GM23338 (cell line): ENCODE measurements at regions not wholly inside any gene's neighbourhood (a gene's known extent, or its start where the extent isn't known, plus 50 kb on each side); places are given as distances from the start of the nearest gene placed in this dataset.
"Not testable (repeated sequence)": the region's sequence is repeated elsewhere in the genome, so short reads cannot be mapped to it uniquely, and the experiment has no call there.

Experiments
- ATAC-seq: fragments of 200-7000 bp; cut with Tn5 transposase; 3 replicates; pipeline ENCODE4 v1.9.1; 2020
- DNase-seq: peaks from one replicate; pipeline ENCODE4 v3.0.0-alpha.2; 2015; ENCODE audit warnings: low spot score
- H2AFZ ChIP-seq: fragments of 200-600 bp; sonication (generic); 2 replicates; pipeline ENCODE4 v1.8.0; 2016; ENCODE audit warnings: antibody characterized with exemption, mild to moderate bottlenecking, moderate library complexity
- H3F3A ChIP-seq: fragments of 200-600 bp; sonication (generic); replicated peaks from 2 replicates; pipeline ENCODE4 v1.8.0; 2017; ENCODE audit warnings: antibody characterized with exemption, mixed run types, low read depth
- H3K27ac ChIP-seq: fragments of 200-600 bp; sonication (generic); 2 replicates; pipeline ENCODE4 v1.6.1; 2016; ENCODE audit warnings: low read depth
- H3K27me3 ChIP-seq: fragments of 200-600 bp; sonication (generic); 2 replicates; pipeline ENCODE4 v1.8.0; 2016; ENCODE audit warnings: mild to moderate bottlenecking, mixed run types, moderate library complexity; ENCODE audit not compliant: insufficient read depth
- H3K36me3 ChIP-seq: fragments of 200-600 bp; sonication (generic); 2 replicates; pipeline ENCODE4 v1.8.0; 2016; ENCODE audit warnings: mild to moderate bottlenecking; ENCODE audit not compliant: insufficient read depth
- H3K4me1 ChIP-seq: fragments of 200-600 bp; sonication (generic); 2 replicates; pipeline ENCODE4 v1.8.0; 2016; ENCODE audit warnings: mild to moderate bottlenecking, moderate library complexity; ENCODE audit not compliant: insufficient read depth
- H3K4me2 ChIP-seq: fragments of 200-600 bp; sonication (generic); 2 replicates; pipeline ENCODE4 v1.7.1; 2017; ENCODE audit warnings: mixed run types
- H3K4me3 ChIP-seq: fragments of 200-600 bp; sonication (generic); 2 replicates; pipeline ENCODE4 v1.6.1; 2016; ENCODE audit warnings: mixed run types
- H3K79me2 ChIP-seq: fragments of 200-600 bp; sonication (generic); replicated peaks from 2 replicates; pipeline ENCODE4 v1.8.0; 2017; ENCODE audit warnings: mild to moderate bottlenecking; ENCODE audit not compliant: insufficient read depth
- H3K9me2 ChIP-seq: fragments of 200-600 bp; sonication (generic); 2 replicates; pipeline ENCODE4 v1.8.0; 2017; ENCODE audit not compliant: insufficient read depth
- H4K20me1 ChIP-seq: fragments of 200-600 bp; sonication (generic); replicated peaks from 2 replicates; pipeline ENCODE4 v1.8.0; 2017; ENCODE audit warnings: mild to moderate bottlenecking; ENCODE audit not compliant: insufficient read depth
- H3K27ac Mint-ChIP-seq: 2 replicates; pipeline ENCODE4 v1.8.0; 2020; ENCODE audit warnings: inconsistent platforms, mild to moderate bottlenecking, moderate library complexity, mixed read lengths
- H3K27me3 Mint-ChIP-seq: 3 replicates; pipeline ENCODE4 v1.8.0; 2022; ENCODE audit warnings: low read depth, mild to moderate bottlenecking, moderate library complexity, mixed read lengths, inconsistent platforms; ENCODE audit not compliant: insufficient read depth, poor library complexity
- H3K36me3 Mint-ChIP-seq: 3 replicates; pipeline ENCODE4 v1.8.0; 2021; ENCODE audit warnings: low read depth, mild to moderate bottlenecking, inconsistent platforms, moderate library complexity, mixed read lengths
- H3K4me1 Mint-ChIP-seq: 3 replicates; pipeline ENCODE4 v1.8.0; 2020; ENCODE audit warnings: mild to moderate bottlenecking, inconsistent platforms, mixed read lengths
- H3K4me3 Mint-ChIP-seq: 3 replicates; pipeline ENCODE4 v1.8.0; 2021; ENCODE audit warnings: moderate library complexity, mild to moderate bottlenecking, inconsistent platforms, mixed read lengths
- H3K9me3 Mint-ChIP-seq: 3 replicates; pipeline ENCODE4 v1.8.0; 2020; ENCODE audit warnings: moderate library complexity, mild to moderate bottlenecking, inconsistent platforms, mixed read lengths
- EZH2phosphoT487 ChIP-seq: fragments of 200-600 bp; sonication (generic); IDR thresholded peaks from one replicate; pipeline ENCODE4 v1.8.1; 2018; ENCODE audit warnings: antibody characterized with exemption; ENCODE audit not compliant: unreplicated experiment
- NANOG ChIP-seq: IDR thresholded peaks from 2 replicates; pipeline ENCODE4 v1.6.1; 2016; ENCODE audit warnings: antibody characterized with exemption, borderline replicate concordance
- POLR2AphosphoS5 ChIP-seq: IDR thresholded peaks from 2 replicates; pipeline ENCODE4 v1.6.1; 2016; ENCODE audit warnings: antibody characterized with exemption, low read depth
- STAT1 ChIP-seq: IDR thresholded peaks from one replicate; pipeline ENCODE4 v1.6.1; 2016; ENCODE audit warnings: antibody characterized with exemption; ENCODE audit not compliant: unreplicated experiment
- ZNF331 ChIP-seq: fragments of 250-450 bp; sonication (Bioruptor Pico); IDR thresholded peaks from 2 replicates; pipeline ENCODE4 v1.5.0; 2020; ENCODE audit warnings: low read depth, mild to moderate bottlenecking, moderate library complexity
- TF ChIP-seq, protein P1 (sequence below): IDR thresholded peaks from 2 replicates; pipeline ENCODE4 v1.6.1; 2016; ENCODE audit warnings: antibody characterized with exemption
- TF ChIP-seq, protein P2 (sequence below): IDR thresholded peaks from one replicate; pipeline ENCODE4 v1.6.1; 2018; ENCODE audit warnings: antibody characterized with exemption; ENCODE audit not compliant: unreplicated experiment
- TF ChIP-seq, protein P3 (sequence below), 2 experiments: fragments of 200-600 bp in 1 of 2; sonication (generic) in 1 of 2; conservative IDR thresholded peaks; 2 replicates each; pipeline versions ENCODE4 v1.5.1 to v1.6.1; 2016 to 2017; ENCODE audit warnings: antibody characterized with exemption in 2 of 2, low read depth in 2 of 2, mild to moderate bottlenecking in 2 of 2, moderate library complexity in 1 of 2

DNA sequence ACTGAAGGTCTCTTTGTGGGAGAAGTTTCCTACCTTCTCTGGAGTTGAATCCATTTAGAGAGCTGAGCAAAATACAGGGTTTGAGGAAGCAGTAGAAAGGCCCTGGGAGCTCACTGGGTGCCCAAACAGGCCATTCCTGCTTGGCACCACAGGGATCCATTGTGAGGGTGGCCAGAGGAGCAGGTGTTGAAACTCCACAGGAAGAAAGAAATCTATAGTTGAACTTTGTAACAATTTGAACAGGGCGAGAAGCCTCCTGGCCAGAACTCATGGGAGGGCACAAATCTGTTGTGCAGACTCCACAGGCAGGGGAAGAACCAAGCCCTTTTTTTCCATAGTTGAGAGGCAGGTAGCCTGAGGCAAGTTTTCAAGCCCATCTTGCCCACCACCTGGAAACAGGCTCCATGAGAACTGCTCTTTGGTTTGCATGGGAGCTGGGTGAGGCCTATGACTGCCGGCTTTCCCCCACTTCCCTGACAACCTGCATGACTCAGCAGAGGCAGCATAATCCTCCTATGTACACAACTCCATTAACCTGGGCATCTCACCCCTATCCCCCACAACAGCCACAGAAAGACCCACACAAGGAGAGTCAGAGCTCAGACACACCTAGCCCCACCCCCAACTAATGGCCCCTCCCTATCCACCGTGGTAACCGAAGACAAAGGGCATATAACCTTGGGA lies 1053.0 kb downstream of the TSN start (continued):
- TF ChIP-seq, protein P1, sequence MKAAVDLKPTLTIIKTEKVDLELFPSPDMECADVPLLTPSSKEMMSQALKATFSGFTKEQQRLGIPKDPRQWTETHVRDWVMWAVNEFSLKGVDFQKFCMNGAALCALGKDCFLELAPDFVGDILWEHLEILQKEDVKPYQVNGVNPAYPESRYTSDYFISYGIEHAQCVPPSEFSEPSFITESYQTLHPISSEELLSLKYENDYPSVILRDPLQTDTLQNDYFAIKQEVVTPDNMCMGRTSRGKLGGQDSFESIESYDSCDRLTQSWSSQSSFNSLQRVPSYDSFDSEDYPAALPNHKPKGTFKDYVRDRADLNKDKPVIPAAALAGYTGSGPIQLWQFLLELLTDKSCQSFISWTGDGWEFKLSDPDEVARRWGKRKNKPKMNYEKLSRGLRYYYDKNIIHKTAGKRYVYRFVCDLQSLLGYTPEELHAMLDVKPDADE: no peak
- TF ChIP-seq POLR2AphosphoS5 (no peak), NANOG (no peak), STAT1 (no peak), ZNF331 (CRISPR knock-in tag) (no peak), EZH2phosphoT487 (no peak)
- TF ChIP-seq, protein P2, sequence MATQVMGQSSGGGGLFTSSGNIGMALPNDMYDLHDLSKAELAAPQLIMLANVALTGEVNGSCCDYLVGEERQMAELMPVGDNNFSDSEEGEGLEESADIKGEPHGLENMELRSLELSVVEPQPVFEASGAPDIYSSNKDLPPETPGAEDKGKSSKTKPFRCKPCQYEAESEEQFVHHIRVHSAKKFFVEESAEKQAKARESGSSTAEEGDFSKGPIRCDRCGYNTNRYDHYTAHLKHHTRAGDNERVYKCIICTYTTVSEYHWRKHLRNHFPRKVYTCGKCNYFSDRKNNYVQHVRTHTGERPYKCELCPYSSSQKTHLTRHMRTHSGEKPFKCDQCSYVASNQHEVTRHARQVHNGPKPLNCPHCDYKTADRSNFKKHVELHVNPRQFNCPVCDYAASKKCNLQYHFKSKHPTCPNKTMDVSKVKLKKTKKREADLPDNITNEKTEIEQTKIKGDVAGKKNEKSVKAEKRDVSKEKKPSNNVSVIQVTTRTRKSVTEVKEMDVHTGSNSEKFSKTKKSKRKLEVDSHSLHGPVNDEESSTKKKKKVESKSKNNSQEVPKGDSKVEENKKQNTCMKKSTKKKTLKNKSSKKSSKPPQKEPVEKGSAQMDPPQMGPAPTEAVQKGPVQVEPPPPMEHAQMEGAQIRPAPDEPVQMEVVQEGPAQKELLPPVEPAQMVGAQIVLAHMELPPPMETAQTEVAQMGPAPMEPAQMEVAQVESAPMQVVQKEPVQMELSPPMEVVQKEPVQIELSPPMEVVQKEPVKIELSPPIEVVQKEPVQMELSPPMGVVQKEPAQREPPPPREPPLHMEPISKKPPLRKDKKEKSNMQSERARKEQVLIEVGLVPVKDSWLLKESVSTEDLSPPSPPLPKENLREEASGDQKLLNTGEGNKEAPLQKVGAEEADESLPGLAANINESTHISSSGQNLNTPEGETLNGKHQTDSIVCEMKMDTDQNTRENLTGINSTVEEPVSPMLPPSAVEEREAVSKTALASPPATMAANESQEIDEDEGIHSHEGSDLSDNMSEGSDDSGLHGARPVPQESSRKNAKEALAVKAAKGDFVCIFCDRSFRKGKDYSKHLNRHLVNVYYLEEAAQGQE: no peak
- TF ChIP-seq, protein P3, sequence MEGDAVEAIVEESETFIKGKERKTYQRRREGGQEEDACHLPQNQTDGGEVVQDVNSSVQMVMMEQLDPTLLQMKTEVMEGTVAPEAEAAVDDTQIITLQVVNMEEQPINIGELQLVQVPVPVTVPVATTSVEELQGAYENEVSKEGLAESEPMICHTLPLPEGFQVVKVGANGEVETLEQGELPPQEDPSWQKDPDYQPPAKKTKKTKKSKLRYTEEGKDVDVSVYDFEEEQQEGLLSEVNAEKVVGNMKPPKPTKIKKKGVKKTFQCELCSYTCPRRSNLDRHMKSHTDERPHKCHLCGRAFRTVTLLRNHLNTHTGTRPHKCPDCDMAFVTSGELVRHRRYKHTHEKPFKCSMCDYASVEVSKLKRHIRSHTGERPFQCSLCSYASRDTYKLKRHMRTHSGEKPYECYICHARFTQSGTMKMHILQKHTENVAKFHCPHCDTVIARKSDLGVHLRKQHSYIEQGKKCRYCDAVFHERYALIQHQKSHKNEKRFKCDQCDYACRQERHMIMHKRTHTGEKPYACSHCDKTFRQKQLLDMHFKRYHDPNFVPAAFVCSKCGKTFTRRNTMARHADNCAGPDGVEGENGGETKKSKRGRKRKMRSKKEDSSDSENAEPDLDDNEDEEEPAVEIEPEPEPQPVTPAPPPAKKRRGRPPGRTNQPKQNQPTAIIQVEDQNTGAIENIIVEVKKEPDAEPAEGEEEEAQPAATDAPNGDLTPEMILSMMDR (conservative IDR thresholded peaks at IDR 0.05; ENCODE audit: low read depth in 2 of 2): no peak

DNA sequence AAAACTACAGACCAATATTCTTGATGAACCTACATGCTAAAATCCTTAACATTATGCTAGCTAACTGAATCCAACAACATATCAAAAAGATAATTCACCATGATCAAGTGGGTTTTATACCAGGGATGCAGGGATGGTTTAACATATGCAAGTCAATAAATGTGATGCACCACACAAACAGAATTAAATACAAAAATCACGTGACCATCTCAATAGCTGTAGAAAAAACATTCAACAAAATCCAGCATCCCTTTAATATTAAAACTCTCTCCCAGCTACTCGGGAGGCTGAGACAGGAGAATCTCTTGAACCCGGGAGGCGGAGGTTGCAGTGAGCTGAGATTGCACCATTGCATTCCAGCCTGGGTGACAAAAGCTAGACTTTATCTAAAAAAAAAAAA lies 1056.8 kb downstream of the TSN start:
- H4K20me1 ChIP-seq, H3K27ac ChIP-seq, H3K9me2 ChIP-seq, H3K4me1 ChIP-seq, H3K79me2 ChIP-seq, H3K4me2 ChIP-seq, H3K4me1 Mint-ChIP-seq, H3K27me3 ChIP-seq, H3K4me3 Mint-ChIP-seq, H3K27me3 Mint-ChIP-seq, H3K36me3 ChIP-seq, H3F3A ChIP-seq, ATAC-seq, H3K27ac Mint-ChIP-seq, H3K36me3 Mint-ChIP-seq, H2AFZ ChIP-seq, DNase-seq, H3K4me3 ChIP-seq: not testable (repeated sequence)
- peaks cover 18% of the 10 kb centered on the region; the same call in 2 of the 3 replicates for H3K9me3 Mint-ChIP-seq
